HG02642 (cell line): ENCODE measurements at regions not wholly inside any gene's neighbourhood (a gene's known extent, or its start where the extent isn't known, plus 50 kb on each side); places are given as distances from the start of the nearest gene placed in this dataset.
"Not testable (repeated sequence)": the region's sequence is repeated elsewhere in the genome, so short reads cannot be mapped to it uniquely, and the experiment has no call there.

ENCODE experiments used
- ATAC-seq: cut with Tn5 transposase; IDR thresholded peaks from one replicate; pipeline ENCODE4 v1.9.1; 2021; ENCODE audit warnings: mild to moderate bottlenecking; ENCODE audit not compliant: unreplicated experiment, poor library complexity

DNA sequence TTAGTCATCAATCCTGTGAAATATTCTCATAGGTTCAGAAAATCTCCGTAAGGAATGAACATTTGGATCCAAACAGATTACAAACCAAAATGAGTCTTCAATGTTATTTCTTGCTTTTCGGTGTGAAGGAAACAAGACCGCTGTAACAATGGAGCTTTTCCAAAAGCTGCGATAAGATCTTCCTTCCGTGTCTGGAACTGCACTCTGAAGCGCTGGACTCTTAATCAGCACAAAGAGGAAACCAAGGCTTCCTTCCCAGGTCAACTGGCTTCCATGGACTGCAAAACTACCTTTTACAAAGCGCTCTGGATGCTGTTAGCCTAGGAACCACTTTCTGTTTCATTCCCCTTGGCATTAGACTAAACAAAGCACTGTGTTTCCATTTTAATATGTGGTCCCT is 137.9 kb upstream of the BASP1 start:
- no peak for ATAC-seq

DNA sequence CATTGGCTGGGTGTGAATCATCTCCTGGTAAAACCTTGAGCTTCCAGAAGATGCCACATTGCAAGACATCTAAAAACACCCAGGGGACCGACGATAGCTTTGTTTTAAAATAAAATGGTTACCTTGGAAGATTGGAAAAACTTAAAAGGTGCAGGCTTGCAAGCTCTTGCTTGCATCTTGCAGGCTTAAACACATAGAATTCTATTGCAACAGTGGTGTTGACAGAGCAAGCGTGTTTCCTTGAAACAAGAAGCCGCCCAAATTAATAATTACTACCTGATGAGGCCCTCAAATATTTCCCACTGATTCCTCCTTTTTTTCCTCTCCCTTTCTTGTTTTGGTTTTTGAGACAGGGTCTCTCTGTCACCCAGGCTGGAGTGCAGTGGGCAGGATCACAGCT is 137.1 kb upstream of the BASP1 start:
- ATAC-seq: no peak

DNA sequence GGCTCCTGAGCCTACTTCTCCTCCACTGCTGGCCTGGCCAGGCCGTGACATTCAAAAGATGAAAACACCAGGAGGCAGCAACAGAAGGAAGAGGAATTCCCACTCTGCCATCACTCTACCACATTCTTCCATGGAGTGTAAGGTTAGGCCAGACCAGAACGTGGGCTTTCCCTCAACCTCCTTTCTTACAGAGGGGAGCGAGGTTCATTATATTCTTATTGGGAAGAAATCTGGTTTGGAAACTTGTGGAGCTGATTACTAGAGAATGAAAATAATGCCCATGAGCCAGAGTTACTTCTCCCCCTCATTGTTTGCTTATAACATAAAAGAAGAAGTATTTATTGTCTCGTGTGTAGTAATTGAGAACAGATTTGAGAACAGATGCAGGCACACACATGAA is 136.3 kb upstream of the BASP1 start:
- ATAC-seq: no peak

DNA sequence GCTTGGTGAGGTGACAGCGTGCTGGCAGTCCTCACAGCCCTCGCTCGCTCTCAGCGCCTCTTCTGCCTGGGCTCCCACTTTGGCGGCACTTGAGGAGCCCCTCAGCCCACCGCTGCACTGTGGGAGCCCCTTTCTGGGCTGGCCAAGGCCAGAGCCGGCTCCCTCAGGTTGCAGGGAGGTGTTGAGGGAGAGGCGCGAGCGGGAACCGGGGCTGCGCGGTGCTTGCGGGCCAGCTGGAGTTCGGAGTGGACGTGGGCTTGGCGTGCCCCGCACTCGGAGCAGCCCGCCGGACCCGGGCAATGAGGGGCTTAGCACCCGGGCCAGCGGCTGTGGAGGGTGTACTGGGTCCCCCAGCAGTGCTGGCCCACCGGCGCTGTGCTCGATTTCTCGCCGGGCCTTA is 134.2 kb upstream of the BASP1 start:
- ATAC-seq: not testable (repeated sequence)

- ATAC-seq: no peak
Observed at GRCh38 chr5:17087035-17087434, 130.4 kb upstream of the BASP1 start.

GRCh38 chr5:17088051-17088450 is 129.4 kb upstream of the BASP1 start:
- ATAC-seq: no peak

DNA sequence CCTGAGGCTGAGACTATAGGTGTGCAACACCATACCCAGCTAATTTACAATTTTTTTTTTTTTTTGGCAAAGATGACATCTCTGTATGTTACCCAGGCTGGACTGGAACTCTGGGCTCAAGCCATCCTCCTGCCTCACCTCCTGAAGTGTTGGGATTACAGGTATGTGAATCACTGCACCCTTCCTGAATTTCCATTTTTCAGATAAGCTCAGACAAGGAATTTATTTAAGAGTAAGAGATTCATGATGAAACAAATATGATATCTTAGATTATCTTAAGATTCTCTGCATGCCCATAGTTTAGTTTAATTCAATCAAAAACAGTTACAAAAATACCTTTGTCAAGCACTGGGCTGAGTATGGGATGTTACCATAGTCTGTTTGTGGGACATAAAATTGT is 128.4 kb upstream of the BASP1 start:
- no peak for ATAC-seq

DNA sequence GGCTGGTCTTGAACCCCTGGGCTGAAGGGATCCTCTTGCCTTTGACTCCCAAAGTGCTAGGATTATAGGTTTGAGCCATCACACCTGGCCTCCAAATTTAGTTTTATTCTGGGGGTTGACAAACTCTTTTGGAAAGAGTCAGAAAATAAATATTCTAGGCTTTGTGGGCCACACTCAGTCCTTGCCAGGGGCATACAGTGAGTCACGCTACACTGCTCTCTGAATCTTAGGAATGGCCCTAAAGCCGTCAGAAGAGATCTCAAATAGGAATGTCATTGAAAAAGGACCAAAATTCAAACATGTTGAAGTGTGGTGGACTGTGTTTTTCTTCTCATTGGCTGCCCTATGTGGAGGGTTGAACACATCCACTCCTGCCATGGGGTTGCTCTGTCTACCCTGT is 127.7 kb upstream of the BASP1 start:
- ATAC-seq: no peak

DNA sequence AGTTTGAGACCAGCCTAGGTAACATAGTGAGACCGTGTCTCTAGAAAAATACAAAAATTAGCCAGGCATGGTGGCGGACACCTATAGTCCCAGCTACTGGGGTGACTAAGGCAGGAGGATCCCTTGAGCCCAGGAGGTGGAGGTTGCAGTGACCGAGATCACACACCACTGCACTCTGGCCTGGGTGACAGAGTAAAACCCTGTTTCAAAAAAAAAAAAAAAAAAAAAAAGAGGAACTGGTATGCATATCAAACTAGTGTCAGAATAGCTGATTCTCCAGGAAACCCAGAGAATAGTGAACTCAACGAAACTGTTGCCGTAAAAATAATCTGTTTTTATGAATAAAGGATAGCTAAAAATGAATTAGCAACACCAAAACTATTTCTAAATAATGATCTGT is 126.6 kb upstream of the BASP1 start:
- ATAC-seq: no peak

GRCh38 chr5:17094830-17095229 is 122.6 kb upstream of the BASP1 start:
- no peak for ATAC-seq

- ATAC-seq: no peak
Observed at GRCh38 chr5:17096952-17097695, 120.3 kb upstream of the BASP1 start.

GRCh38 chr5:17099946-17100345 is 117.5 kb upstream of the BASP1 start:
- no peak for ATAC-seq

GRCh38 chr5:17103461-17103860 is 114.0 kb upstream of the BASP1 start:
- no peak for ATAC-seq

- ATAC-seq: no peak
Observed at GRCh38 chr5:17105744-17106418, 111.5 kb upstream of the BASP1 start.

- no peak for ATAC-seq
Observed at GRCh38 chr5:17106521-17106920, 110.9 kb upstream of the BASP1 start.

DNA sequence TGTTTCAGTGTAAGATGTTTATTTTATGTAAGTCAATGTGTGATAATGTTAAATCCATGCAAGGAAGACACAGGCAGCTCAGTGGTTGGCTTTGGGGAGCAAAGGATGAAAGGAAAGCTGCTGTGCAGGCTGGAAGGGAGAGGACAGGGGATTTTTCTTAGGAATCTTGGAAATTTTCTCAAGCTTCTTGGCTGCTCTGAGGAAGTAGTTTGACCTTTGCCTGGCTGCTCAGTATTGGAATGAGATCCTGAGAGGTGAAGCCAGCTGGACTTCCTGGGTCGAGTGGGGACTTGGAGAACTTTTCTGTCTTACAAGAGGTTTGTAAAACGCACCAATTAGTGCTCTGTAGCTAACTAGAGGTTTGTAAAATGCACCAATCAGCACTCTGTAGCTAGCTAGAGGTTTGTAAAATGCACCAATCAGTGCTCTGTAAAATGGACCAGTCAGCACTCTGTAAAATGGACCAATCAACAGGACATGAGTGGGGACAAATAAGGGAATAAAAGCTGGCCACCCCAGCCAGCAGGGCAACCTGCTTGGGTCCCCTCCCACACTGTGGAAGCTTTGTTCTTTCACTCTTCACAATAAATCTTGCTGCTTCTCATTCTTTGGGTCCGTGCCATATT is 105.2 kb upstream of the BASP1 start:
- ATAC-seq: not testable (repeated sequence)

- no peak for ATAC-seq
Observed at GRCh38 chr5:17113174-17113958, 104.1 kb upstream of the BASP1 start.

DNA sequence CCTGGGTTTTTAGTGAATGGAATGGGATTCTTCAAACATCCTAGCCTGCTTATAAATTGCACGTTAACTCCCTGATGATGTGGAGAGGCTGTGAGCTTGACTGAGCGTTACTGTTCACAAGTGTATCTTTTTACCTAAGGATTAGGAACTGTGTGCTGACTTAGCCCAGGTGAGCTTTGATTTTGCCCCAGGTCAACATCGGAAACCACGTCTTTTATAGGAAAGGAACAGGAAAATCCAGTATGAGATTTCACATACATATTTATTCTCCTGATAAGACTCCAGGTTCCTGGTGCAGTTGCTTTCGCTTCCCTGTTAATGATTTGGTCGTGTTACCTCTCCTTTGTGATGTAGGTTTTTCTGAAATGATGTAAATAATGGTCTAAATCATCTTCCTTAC is 103.2 kb upstream of the BASP1 start:
- no peak for ATAC-seq

DNA sequence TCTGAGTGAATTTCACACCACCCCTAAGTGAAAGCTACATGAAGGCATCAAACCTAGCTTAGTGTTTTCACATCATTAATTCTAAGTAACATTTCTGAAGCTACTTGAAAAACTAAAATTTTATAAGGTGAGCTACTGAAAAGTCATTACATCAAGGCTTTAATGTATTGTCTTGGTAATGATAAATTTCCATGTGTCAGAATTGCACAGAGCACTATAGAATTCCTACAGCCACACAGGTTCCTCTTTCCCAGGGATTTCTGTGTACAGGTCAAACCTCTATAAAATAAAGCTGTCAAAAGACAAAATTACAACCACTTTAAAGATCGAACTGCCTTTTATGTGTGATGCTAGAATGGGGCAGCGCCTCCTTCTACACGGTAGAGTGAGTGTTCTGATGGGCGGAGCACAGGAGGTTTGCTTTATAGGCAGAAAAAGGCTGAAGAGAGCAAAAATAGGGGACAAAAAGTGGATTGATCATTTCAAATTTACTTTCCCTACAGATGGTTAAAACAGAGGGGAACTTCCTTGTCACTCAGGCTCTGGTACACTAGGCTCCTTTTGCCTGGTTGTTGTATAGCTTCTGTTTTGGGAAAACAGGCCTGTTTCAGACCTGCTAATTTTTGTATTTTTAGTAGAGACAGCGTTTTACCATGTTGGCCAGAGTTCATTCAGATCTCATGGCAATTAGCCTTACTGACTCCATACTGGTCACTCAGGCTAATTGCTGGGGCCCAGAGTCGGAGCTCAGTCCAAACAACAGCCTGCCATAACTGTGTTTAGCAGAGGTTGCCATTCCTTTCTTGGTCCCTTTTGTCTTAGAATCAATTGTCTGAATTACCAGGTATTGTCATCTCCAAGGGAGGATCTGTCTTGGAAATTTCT is 102.5 kb upstream of the BASP1 start:
- no peak for ATAC-seq

DNA sequence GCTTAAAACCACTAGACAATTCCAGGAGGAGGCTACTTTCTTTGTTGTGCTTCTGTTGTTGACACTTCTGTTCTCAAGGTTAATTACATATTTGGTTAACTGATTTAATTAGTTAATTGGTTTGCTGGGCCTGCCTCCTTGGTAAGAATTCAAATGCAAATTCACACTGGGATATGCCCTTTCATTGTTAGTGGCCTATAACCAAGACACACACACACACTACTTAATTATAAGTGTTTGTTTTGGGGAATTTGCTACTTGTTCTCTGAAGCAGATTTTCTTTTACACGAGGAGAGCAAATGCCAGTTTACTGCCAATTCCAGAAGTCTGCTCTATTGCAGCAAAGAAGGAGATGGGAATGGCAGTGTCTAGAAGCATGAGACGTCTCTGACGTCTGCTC is 101.6 kb upstream of the BASP1 start:
- ATAC-seq: no peak
